Liver (tissue), 3 donors: ENCODE measurements at regions not wholly inside any gene's neighbourhood (a gene's known extent, or its start where the extent isn't known, plus 50 kb on each side); places are given as distances from the start of the nearest gene placed in this dataset.

Experiments used
- FOXA1 ChIP-seq: IDR thresholded peaks from 2 replicates; pipeline ENCODE4 v1.6.1; 2016; ENCODE audit warnings: antibody characterized with exemption
- JUND ChIP-seq, 2 donors: IDR thresholded peaks; 2 replicates each; pipeline ENCODE4 v1.6.1; 2016; ENCODE audit warnings: antibody characterized with exemption in 2 of 2
- RAD21 ChIP-seq, 2 donors: IDR thresholded peaks; 2 replicates each; pipeline ENCODE4 v1.6.1; 2016; ENCODE audit warnings: antibody characterized with exemption in 2 of 2, mild to moderate bottlenecking in 2 of 2
- REST ChIP-seq: IDR thresholded peaks from 2 replicates; pipeline ENCODE4 v1.6.1; 2016; ENCODE audit warnings: antibody characterized with exemption, mild to moderate bottlenecking
- RXRA ChIP-seq, 2 donors: IDR thresholded peaks; 2 replicates each; pipeline ENCODE4 v1.6.1; 2017 to 2018; ENCODE audit warnings: antibody characterized with exemption in 2 of 2, mild to moderate bottlenecking in 1 of 2
- YY1 ChIP-seq: IDR thresholded peaks from 2 replicates; pipeline ENCODE4 v1.6.1; 2016; ENCODE audit warnings: antibody characterized with exemption, mild to moderate bottlenecking
- TF ChIP-seq, protein P1 (sequence below): fragments of 150-350 bp; IDR thresholded peaks from 2 replicates; pipeline ENCODE4 v1.5.1; 2017; ENCODE audit warnings: improper control_type of control experiment, low read depth, low read length; ENCODE audit not compliant: missing input control
- TF ChIP-seq, protein P2 (sequence below): IDR thresholded peaks from 2 replicates; pipeline ENCODE4 v1.6.1; 2016; ENCODE audit warnings: antibody characterized with exemption
- donor health status: healthy.
- donor health status: healthy.

DNA sequence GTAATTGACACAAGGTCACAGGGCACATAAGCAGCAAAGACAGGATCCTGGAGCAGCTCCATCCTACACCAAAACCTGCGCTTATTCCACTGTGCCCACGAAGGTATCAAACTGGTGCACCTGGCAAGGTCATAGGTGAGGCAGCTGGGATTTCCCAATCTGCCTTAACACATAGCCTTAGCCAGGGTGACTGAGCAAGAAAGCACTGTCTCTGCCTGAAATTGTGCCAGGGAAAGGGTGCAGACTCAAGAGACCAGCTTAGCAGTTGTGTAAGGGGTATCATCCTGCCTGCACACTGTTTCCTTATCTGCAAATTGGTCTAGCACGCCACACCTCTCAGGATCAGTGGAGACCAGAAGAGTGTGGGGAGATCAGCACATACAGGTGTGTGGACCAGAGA, 82.8 kb downstream of the MAFB start:
- TF ChIP-seq, protein P1, sequence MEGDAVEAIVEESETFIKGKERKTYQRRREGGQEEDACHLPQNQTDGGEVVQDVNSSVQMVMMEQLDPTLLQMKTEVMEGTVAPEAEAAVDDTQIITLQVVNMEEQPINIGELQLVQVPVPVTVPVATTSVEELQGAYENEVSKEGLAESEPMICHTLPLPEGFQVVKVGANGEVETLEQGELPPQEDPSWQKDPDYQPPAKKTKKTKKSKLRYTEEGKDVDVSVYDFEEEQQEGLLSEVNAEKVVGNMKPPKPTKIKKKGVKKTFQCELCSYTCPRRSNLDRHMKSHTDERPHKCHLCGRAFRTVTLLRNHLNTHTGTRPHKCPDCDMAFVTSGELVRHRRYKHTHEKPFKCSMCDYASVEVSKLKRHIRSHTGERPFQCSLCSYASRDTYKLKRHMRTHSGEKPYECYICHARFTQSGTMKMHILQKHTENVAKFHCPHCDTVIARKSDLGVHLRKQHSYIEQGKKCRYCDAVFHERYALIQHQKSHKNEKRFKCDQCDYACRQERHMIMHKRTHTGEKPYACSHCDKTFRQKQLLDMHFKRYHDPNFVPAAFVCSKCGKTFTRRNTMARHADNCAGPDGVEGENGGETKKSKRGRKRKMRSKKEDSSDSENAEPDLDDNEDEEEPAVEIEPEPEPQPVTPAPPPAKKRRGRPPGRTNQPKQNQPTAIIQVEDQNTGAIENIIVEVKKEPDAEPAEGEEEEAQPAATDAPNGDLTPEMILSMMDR = no peak
- TF ChIP-seq, protein P2, sequence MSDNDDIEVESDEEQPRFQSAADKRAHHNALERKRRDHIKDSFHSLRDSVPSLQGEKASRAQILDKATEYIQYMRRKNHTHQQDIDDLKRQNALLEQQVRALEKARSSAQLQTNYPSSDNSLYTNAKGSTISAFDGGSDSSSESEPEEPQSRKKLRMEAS = no peak
- no peak for TF ChIP-seq JUND (IDR thresholded peaks at IDR 0.05)
- TF ChIP-seq FOXA1 = no peak
- TF ChIP-seq REST = no peak
- no peak for TF ChIP-seq YY1
- no peak for TF ChIP-seq RXRA (IDR thresholded peaks at IDR 0.05)
- no peak for TF ChIP-seq RAD21 (IDR thresholded peaks at IDR 0.05)
